SK-N-SH (cell line): ENCODE measurements at regions not wholly inside any gene's neighbourhood (a gene's known extent, or its start where the extent isn't known, plus 50 kb on each side); places are given as distances from the start of the nearest gene placed in this dataset.

Experiments
- CTCF ChIA-PET: fragments of 300-600, 350-600 bp; formaldehyde crosslinking; extraction: SDS; loops from one replicate; lab custom pipeline; 2021; lab: Yijun Ruan, JAX
- POLR2A ChIA-PET: fragments of 350-600 bp; sonication (Branson Sonifier 250); formaldehyde crosslinking; extraction: SDS; loops from one replicate; lab custom pipeline; 2020; ENCODE audit warnings: antibody characterized with exemption, inconsistent platforms; lab: Yijun Ruan, JAX
- DNase-seq: peaks from one replicate; pipeline ENCODE4 v3.0.0; 2012
- H2AFZ ChIP-seq: fragments of 200-600 bp; sonication (generic); 2 replicates; pipeline ENCODE4 v1.8.1; 2016; ENCODE audit warnings: antibody characterized with exemption, mild to moderate bottlenecking, low read depth
- H3F3A ChIP-seq: fragments of 200-600 bp; sonication (generic); replicated peaks from 2 replicates; pipeline ENCODE3; 2016; ENCODE audit warnings: antibody characterized with exemption, mild to moderate bottlenecking; ENCODE audit not compliant: insufficient read depth
- H3K27ac ChIP-seq, 2 experiments: fragments of 200-500 bp in 1 of 2; fragments of 200-600 bp in 1 of 2; sonication (Bioruptor generic) in 1 of 2; sonication (generic), shearing (Covaris generic) in 1 of 2; 2 replicates each; pipeline versions ENCODE4 v1.5.1 to v1.6.1; 2014 to 2016; ENCODE audit warnings: low read depth in 2 of 2, inconsistent platforms in 1 of 2, low read length in 1 of 2, mild to moderate bottlenecking in 1 of 2, mixed read lengths in 1 of 2
- H3K27me3 ChIP-seq: fragments of 200-600 bp; sonication (generic), shearing (Covaris generic); 2 replicates; pipeline ENCODE4 v1.6.1; 2016; ENCODE audit warnings: mixed run types; ENCODE audit not compliant: insufficient read depth
- H3K36me3 ChIP-seq, 2 experiments: fragments of 200-500 bp in 1 of 2; fragments of 200-600 bp in 1 of 2; sonication (Bioruptor generic) in 1 of 2; sonication (generic) in 1 of 2; replicated peaks in 1 of 2; 2 replicates each; pipeline versions ENCODE3 to v1.5.1; 2014 to 2016; ENCODE audit warnings: low read length in 1 of 2, mild to moderate bottlenecking in 1 of 2; ENCODE audit not compliant: insufficient read depth in 2 of 2, control insufficient read depth in 1 of 2
- H3K4me1 ChIP-seq, 2 experiments: fragments of 200-500 bp in 1 of 2; fragments of 200-600 bp in 1 of 2; sonication (Bioruptor generic) in 1 of 2; sonication (generic), shearing (Covaris generic) in 1 of 2; 2 replicates each; pipeline versions ENCODE4 v1.5.1 to v1.6.1; 2014 to 2016; ENCODE audit warnings: low read depth in 1 of 2, low read length in 1 of 2, mixed run types in 1 of 2; ENCODE audit not compliant: insufficient read depth in 2 of 2, control insufficient read depth in 1 of 2
- H3K4me2 ChIP-seq: fragments of 200-600 bp; sonication (generic), shearing (Covaris generic); 2 replicates; pipeline ENCODE4 v1.6.1; 2017; ENCODE audit warnings: mixed run types
- H3K4me3 ChIP-seq, 2 experiments: fragments of 200-500 bp in 1 of 2; fragments of 200-600 bp in 1 of 2; sonication (Bioruptor generic) in 1 of 2; sonication (generic), shearing (Covaris generic) in 1 of 2; 2 replicates each; pipeline versions ENCODE4 v1.5.1 to v1.8.1; 2014 to 2016; ENCODE audit warnings: low read depth in 2 of 2, inconsistent platforms in 1 of 2, low read length in 1 of 2, mild to moderate bottlenecking in 1 of 2, mixed read lengths in 1 of 2, moderate library complexity in 1 of 2
- H3K79me2 ChIP-seq: fragments of 200-600 bp; sonication (generic); 2 replicates; pipeline ENCODE4 v1.8.1; 2017; ENCODE audit warnings: mild to moderate bottlenecking; ENCODE audit not compliant: insufficient read depth
- H3K9ac ChIP-seq: fragments of 200-600 bp; sonication (generic); 2 replicates; pipeline ENCODE4 v1.6.1; 2017; ENCODE audit warnings: mixed run types
- H3K9me2 ChIP-seq: fragments of 200-600 bp; sonication (generic); 2 replicates; pipeline ENCODE4 v1.6.1; 2017; ENCODE audit warnings: mixed run types
- H3K9me3 ChIP-seq: fragments of 200-600 bp; sonication (generic); 2 replicates; pipeline ENCODE4 v1.6.1; 2017; ENCODE audit warnings: mixed run types, mild to moderate bottlenecking, moderate library complexity
- H4K20me1 ChIP-seq: fragments of 200-600 bp; sonication (generic); 2 replicates; pipeline ENCODE4 v1.6.1; 2017; ENCODE audit warnings: mild to moderate bottlenecking, mixed run types; ENCODE audit not compliant: insufficient read depth
- CHD2 ChIP-seq: fragments of 150-350 bp; IDR thresholded peaks from 2 replicates; pipeline ENCODE4 v1.6.1; 2018; ENCODE audit warnings: low read length; ENCODE audit not compliant: partially characterized antibody
- EP300 ChIP-seq, 2 experiments: IDR thresholded peaks; 2 replicates each; pipeline versions ENCODE4 v1.4.0 to v1.6.1; 2012; ENCODE audit warnings: borderline replicate concordance in 1 of 2, low read depth in 1 of 2, low read length in 1 of 2
- FOXJ3 ChIP-seq: sonication (generic); formaldehyde crosslinking; IDR thresholded peaks from 2 replicates; pipeline ENCODE4 v1.5.1; 2020; ENCODE audit warnings: mild to moderate bottlenecking, missing genetic modification reagents
- IRF3 ChIP-seq: fragments of 150-350 bp; IDR thresholded peaks from 2 replicates; pipeline ENCODE4 v1.6.1; 2016; ENCODE audit warnings: mild to moderate bottlenecking, low read depth, low read length
- MEF2A ChIP-seq: IDR thresholded peaks from 2 replicates; pipeline ENCODE4 v1.4.0; 2012; ENCODE audit warnings: low read depth, borderline replicate concordance
- MXI1 ChIP-seq: IDR thresholded peaks from 2 replicates; pipeline ENCODE4 v1.6.1; 2012; ENCODE audit warnings: mild to moderate bottlenecking, low read depth, low read length, improper control_type of control experiment
- RFX5 ChIP-seq: IDR thresholded peaks from 2 replicates; pipeline ENCODE4 v1.6.1; 2012; ENCODE audit warnings: mild to moderate bottlenecking, improper control_type of control experiment, low read length
- RXRA ChIP-seq: IDR thresholded peaks from 2 replicates; pipeline ENCODE4 v1.4.0; 2012; ENCODE audit warnings: low read depth, mild to moderate bottlenecking, borderline replicate concordance
- TAF1 ChIP-seq: IDR thresholded peaks from 2 replicates; pipeline ENCODE4 v1.6.1; 2012; ENCODE audit warnings: low read depth, mild to moderate bottlenecking, low read length, moderate library complexity, borderline replicate concordance
- TCF12 ChIP-seq: IDR thresholded peaks from 2 replicates; pipeline ENCODE4 v1.4.0; 2012
- WGBS: methylation state at CpG from one replicate; pipeline ENCODE4 v1.1.6; 2017; ENCODE audit warnings: low lambda C conversion rate; 5-methylcytosine and 5-hydroxymethylcytosine counted together
- TF ChIP-seq, protein P1 (sequence below): IDR thresholded peaks from 2 replicates; pipeline ENCODE4 v1.4.0; 2012; ENCODE audit warnings: low read depth
- TF ChIP-seq, protein P2 (sequence below): fragments of 200-600 bp; sonication (generic); IDR thresholded peaks from 2 replicates; pipeline ENCODE4 v1.6.1; 2017; ENCODE audit warnings: antibody characterized with exemption, mild to moderate bottlenecking, moderate library complexity

DNA sequence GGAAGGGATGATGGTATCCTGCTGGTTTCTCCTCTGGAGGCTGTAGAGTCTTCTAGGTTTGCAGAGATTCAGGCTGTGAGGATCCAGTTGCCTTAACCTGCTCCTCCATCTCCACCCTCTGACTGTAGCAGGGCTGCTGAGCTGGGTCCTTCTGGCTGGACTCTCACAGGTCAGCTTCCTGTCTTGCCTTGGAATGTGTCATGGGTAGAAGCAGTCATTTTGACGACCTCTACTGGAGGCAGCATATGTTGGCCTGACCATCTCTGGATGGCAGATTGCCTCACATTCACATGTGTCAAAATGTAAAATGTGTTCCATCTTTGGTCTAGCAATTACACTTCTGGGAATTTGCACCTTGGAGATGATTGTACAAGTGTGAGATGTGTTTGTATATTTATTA lies 504.4 kb upstream of the EEF2KMT start:
- H3K4me2 ChIP-seq = no peak overlapping the region
- no peaks in the 10 kb centered on the region for H3K36me3 ChIP-seq
- H4K20me1 ChIP-seq = no peaks in the 10 kb centered on the region
- H3K4me3 ChIP-seq = no peak overlapping the region
- no peaks in the 10 kb centered on the region for H3K9me2 ChIP-seq
- WGBS = 0% methylated on average over 1 of the region's 1 CpG
- no peak overlapping the region; a peak in 1 of 4 replicates for H3K27ac ChIP-seq
- no peak for DNase-seq
- no peak for TF ChIP-seq IRF3
- H3K79me2 ChIP-seq = no peaks in the 10 kb centered on the region
- no peak overlapping the region for H3K9ac ChIP-seq
- H3F3A ChIP-seq = no peaks in the 10 kb centered on the region
- ChIA-PET CTCF (interaction anchor here (0.8 to 1.5 kb wide), 6 partner anchors 32 to 972 kb away, joined by 3 to 6 read pairs (median 3); no protein-coding TSS in a partner anchor), POLR2A (no interaction called here)
- H3K27me3 ChIP-seq = no peaks in the 10 kb centered on the region
- no peaks in the 10 kb centered on the region for H3K9me3 ChIP-seq
- peaks cover 0 to 34% of the 10 kb centered on the region in 2 experiments; a peak in 2 of 4 replicates for H3K4me1 ChIP-seq
- H2AFZ ChIP-seq = no peak overlapping the region

- Histone ChIP-seq H3K4me3 (no peak overlapping the region), H3K36me3 (no peaks in the 10 kb centered on the region), H3K4me1 (peaks cover 0 to 5% of the 10 kb centered on the region in 2 experiments; a peak in 1 of 4 replicates), H3K27ac (no peak overlapping the region), H3K79me2 (no peaks in the 10 kb centered on the region), H3K4me2 (no peak overlapping the region), H3K9me3 (no peaks in the 10 kb centered on the region), H4K20me1 (no peaks in the 10 kb centered on the region), H3K27me3 (no peaks in the 10 kb centered on the region), H3K9me2 (no peaks in the 10 kb centered on the region), H3K9ac (no peak overlapping the region), H2AFZ (no peak overlapping the region), H3F3A (no peaks in the 10 kb centered on the region)
- WGBS = 42% methylated on average over 7 of the region's 7 CpGs
- POLR2A ChIA-PET = no interaction called here
- DNase-seq = no peak
- no peak for TF ChIP-seq TAF1
- TF ChIP-seq MXI1 = no peak
- TF ChIP-seq CHD2 = no peak
- TF ChIP-seq MEF2A = no peak
- no peak for TF ChIP-seq EP300 (IDR thresholded peaks at IDR 0.05; ENCODE audit: borderline replicate concordance in 1 of 2, low read depth in 1 of 2, low read length in 1 of 2)
- no peak for TF ChIP-seq RXRA
- TF ChIP-seq TCF12 = no peak
- TF ChIP-seq, protein P1, sequence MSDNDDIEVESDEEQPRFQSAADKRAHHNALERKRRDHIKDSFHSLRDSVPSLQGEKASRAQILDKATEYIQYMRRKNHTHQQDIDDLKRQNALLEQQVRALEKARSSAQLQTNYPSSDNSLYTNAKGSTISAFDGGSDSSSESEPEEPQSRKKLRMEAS = no peak
- TF ChIP-seq FOXJ3 (CRISPR knock-in tag) = no peak
- TF ChIP-seq, protein P2, sequence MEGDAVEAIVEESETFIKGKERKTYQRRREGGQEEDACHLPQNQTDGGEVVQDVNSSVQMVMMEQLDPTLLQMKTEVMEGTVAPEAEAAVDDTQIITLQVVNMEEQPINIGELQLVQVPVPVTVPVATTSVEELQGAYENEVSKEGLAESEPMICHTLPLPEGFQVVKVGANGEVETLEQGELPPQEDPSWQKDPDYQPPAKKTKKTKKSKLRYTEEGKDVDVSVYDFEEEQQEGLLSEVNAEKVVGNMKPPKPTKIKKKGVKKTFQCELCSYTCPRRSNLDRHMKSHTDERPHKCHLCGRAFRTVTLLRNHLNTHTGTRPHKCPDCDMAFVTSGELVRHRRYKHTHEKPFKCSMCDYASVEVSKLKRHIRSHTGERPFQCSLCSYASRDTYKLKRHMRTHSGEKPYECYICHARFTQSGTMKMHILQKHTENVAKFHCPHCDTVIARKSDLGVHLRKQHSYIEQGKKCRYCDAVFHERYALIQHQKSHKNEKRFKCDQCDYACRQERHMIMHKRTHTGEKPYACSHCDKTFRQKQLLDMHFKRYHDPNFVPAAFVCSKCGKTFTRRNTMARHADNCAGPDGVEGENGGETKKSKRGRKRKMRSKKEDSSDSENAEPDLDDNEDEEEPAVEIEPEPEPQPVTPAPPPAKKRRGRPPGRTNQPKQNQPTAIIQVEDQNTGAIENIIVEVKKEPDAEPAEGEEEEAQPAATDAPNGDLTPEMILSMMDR = no peak
- TF ChIP-seq RFX5 = no peak
- CTCF ChIA-PET = no interaction called here
Measured at GRCh38 chr16:5598793-5599192, 501.2 kb upstream of the EEF2KMT start.
